Embryonic facial prominence (tissue), 1 donor: ENCODE measurements at regions not wholly inside any gene's neighbourhood (a gene's known extent, or its start where the extent isn't known, plus 50 kb on each side); places are given as distances from the start of the nearest gene placed in this dataset.

Experiments used
- DNase-seq: peaks from one replicate; pipeline ENCODE4 v3.0.0-alpha.2; 2016; ENCODE audit errors: extremely low spot score

DNA sequence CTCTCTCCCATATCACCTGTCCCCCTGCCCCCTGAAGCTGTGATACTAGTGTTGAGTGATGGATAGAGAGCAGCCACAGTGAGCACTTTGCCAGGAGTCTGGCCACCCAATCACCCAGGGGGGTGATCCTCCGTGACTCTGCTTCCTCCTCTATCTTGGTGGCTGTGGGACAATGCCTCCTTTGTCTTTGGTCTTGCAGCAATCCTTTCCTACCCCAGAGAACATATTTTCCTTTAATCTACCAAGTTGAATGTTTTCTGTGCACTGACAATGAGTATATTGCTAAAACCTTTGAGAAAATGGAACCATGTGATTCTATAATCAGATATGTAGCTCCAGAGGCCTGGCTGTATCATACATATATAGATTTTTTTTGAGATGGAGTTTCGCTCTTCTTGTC is 58.1 kb upstream of the HEPHL1 start:
- DNase-seq = no peak

DNA sequence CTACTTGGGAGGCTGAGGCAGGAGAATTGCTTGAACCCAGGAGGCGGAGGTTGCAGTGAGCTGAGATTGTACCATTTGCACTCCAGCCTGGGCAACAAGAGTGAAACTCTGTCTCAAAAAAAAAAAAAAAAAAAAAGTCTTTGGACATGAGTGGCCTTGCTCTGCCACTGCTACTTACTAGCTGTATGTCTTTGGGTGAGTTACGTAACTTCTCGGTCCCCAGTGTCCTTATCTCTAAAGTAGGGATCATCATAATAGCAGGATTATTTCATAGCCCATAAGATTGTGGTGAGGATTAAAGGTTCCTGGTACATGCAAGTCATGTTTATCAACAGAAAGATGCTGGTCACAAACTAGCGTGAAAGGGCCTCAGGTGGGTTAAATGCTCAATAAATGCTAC is 53.9 kb upstream of the HEPHL1 start:
- DNase-seq = no peak

- DNase-seq = no peak
Observed at GRCh38 chr11:93967944-93968343, 53.2 kb upstream of the HEPHL1 start.

GRCh38 chr11:93969925-93970922 is 50.9 kb upstream of the HEPHL1 start:
- DNase-seq = no peak
